Left ventricle myocardium inferior (tissue), 1 donor: ENCODE measurements at regions not wholly inside any gene's neighbourhood (a gene's known extent, or its start where the extent isn't known, plus 50 kb on each side); places are given as distances from the start of the nearest gene placed in this dataset.

Source experiments
- DNase-seq: peaks from one replicate; pipeline ENCODE4 v3.0.0-alpha.2; 2020
- H3K27ac ChIP-seq: fragments of 200-600 bp; replicated peaks from 2 replicates; pipeline ENCODE4 v1.8.0; 2021
- H3K27me3 ChIP-seq: fragments of 200-600 bp; 2 replicates; pipeline ENCODE4 v1.8.0; 2021; ENCODE audit warnings: low read depth
- H3K36me3 ChIP-seq: fragments of 200-600 bp; 2 replicates; pipeline ENCODE4 v1.8.0; 2021
- H3K4me1 ChIP-seq: fragments of 200-600 bp; 2 replicates; pipeline ENCODE4 v1.8.0; 2021
- H3K4me3 ChIP-seq: fragments of 200-600 bp; 2 replicates; pipeline ENCODE4 v1.8.0; 2021; ENCODE audit warnings: mild to moderate bottlenecking, moderate library complexity
- H3K9me3 ChIP-seq: fragments of 200-600 bp; replicated peaks from 2 replicates; pipeline ENCODE4 v1.8.0; 2021
- CTCF ChIP-seq: fragments of 200-600 bp; IDR thresholded peaks from 2 replicates; pipeline ENCODE4 v1.8.0; 2021; ENCODE audit warnings: antibody characterized with exemption, mild to moderate bottlenecking, borderline replicate concordance
- intact Hi-C: fragments of 100-400 bp; cut with micrococcal nuclease; formaldehyde crosslinking; loops from one replicate; pipeline ENCODE4 v1.11.0; 2022
- donor health status: DM: no; HTN: yes; CAD: no; lungs with severe emphysema.

- Histone ChIP-seq H3K36me3 (no peaks in the 10 kb centered on the region), H3K27ac (no peak overlapping the region), H3K4me3 (no peak overlapping the region), H3K4me1 (no peaks in the 10 kb centered on the region), H3K27me3 (peaks cover 47% of the 10 kb centered on the region), H3K9me3 (no peaks in the 10 kb centered on the region)
- intact Hi-C loops, result no loop called here
- DNase-seq, result no peak
- TF ChIP-seq CTCF, result no peak
These were observed 122.8 kb upstream of the MAFB start for GRCh38 chr20:40811660-40812414.

GRCh38 chr20:40812415-40812925, 123.4 kb upstream of the MAFB start:
- Histone ChIP-seq H3K36me3 (no peaks in the 10 kb centered on the region), H3K27me3 (peaks cover 41% of the 10 kb centered on the region), H3K4me3 (no peak overlapping the region), H3K27ac (no peak overlapping the region), H3K4me1 (no peaks in the 10 kb centered on the region), H3K9me3 (no peaks in the 10 kb centered on the region)
- DNase-seq, result no peak
- no peak for TF ChIP-seq CTCF
- intact Hi-C loops, result no loop called here

GRCh38 chr20:40813029-40813431, 124.0 kb upstream of the MAFB start:
- H3K27me3 ChIP-seq, result peaks cover 35% of the 10 kb centered on the region
- no peak for DNase-seq
- TF ChIP-seq CTCF, result no peak

GRCh38 chr20:40813708-40814630, 124.9 kb upstream of the MAFB start:
- Histone ChIP-seq H3K27me3 (peaks cover 27% of the 10 kb centered on the region), H3K36me3 (no peaks in the 10 kb centered on the region), H3K4me3 (no peak overlapping the region), H3K9me3 (no peaks in the 10 kb centered on the region), H3K4me1 (no peaks in the 10 kb centered on the region), H3K27ac (no peak overlapping the region)
- intact Hi-C loops, result no loop called here
- no peak for DNase-seq
- no peak for TF ChIP-seq CTCF

More at GRCh38 chr20:40813029-40813431, 124.0 kb upstream of the MAFB start:
- intact Hi-C loops, result no loop called here
- H3K36me3 ChIP-seq, result no peaks in the 10 kb centered on the region
- H3K27ac ChIP-seq, result no peak overlapping the region
- H3K4me1 ChIP-seq, result no peaks in the 10 kb centered on the region
- no peak overlapping the region for H3K4me3 ChIP-seq
- H3K9me3 ChIP-seq, result no peaks in the 10 kb centered on the region

- TF ChIP-seq CTCF, result no peak
- no peaks in the 10 kb centered on the region for H3K9me3 ChIP-seq
- H3K27me3 ChIP-seq, result peaks cover 24% of the 10 kb centered on the region
- no peaks in the 10 kb centered on the region for H3K36me3 ChIP-seq
- no peak overlapping the region for H3K4me3 ChIP-seq
- no peak for DNase-seq
- no peaks in the 10 kb centered on the region for H3K4me1 ChIP-seq
- no peak overlapping the region for H3K27ac ChIP-seq
- intact Hi-C loops, result no loop called here
These were observed 125.6 kb upstream of the MAFB start for GRCh38 chr20:40814631-40814960.
